Fibroblast of lung (primary cell): ENCODE measurements at regions not wholly inside any gene's neighbourhood (a gene's known extent, or its start where the extent isn't known, plus 50 kb on each side); places are given as distances from the start of the nearest gene placed in this dataset.

ENCODE experiments used
- DNase-seq, 2 donors: peaks; one replicate each; pipeline versions ENCODE4 v3.0.0 to v3.0.0-alpha.2; 2010; ENCODE audit warnings: low read depth in 2 of 2
- H2AFZ ChIP-seq: 2 replicates; pipeline ENCODE4 v1.5.1; 2012; ENCODE audit warnings: low read length, control low read depth, inconsistent platforms
- H3K27ac ChIP-seq: 2 replicates; pipeline ENCODE4 v1.5.1; 2011; ENCODE audit warnings: low read length, control low read depth; ENCODE audit not compliant: insufficient read depth
- H3K27me3 ChIP-seq: 2 replicates; pipeline ENCODE4 v1.5.1; 2011; ENCODE audit warnings: mild to moderate bottlenecking, low read length; ENCODE audit not compliant: control insufficient read depth, insufficient read depth
- H3K36me3 ChIP-seq: 2 replicates; pipeline ENCODE4 v1.5.1; 2011; ENCODE audit warnings: low read length; ENCODE audit not compliant: control insufficient read depth, insufficient read depth
- H3K4me1 ChIP-seq: 2 replicates; pipeline ENCODE4 v1.5.1; 2011; ENCODE audit warnings: low read length; ENCODE audit not compliant: control insufficient read depth, insufficient read depth; ENCODE audit errors: extremely low read depth
- H3K4me2 ChIP-seq: 2 replicates; pipeline ENCODE4 v1.5.1; 2011; ENCODE audit warnings: low read length, control low read depth; ENCODE audit not compliant: insufficient read depth; ENCODE audit errors: extremely low read depth
- H3K4me3 ChIP-seq, 4 experiments: fragments of 200-600 bp in 1 of 4; sonication (generic) in 1 of 4; replicated peaks in 1 of 4; 2 replicates each; pipeline ENCODE4 v1.5.1; 2011 to 2016; ENCODE audit warnings: low read length in 4 of 4, low read depth in 3 of 4, mild to moderate bottlenecking in 3 of 4, control low read depth in 2 of 4, inconsistent platforms in 1 of 4, mixed read lengths in 1 of 4; ENCODE audit not compliant: insufficient read depth in 1 of 4; ENCODE audit errors: control extremely low read depth in 1 of 4
- H3K79me2 ChIP-seq: 2 replicates; pipeline ENCODE4 v1.5.1; 2012; ENCODE audit warnings: mild to moderate bottlenecking, low read length, inconsistent platforms; ENCODE audit not compliant: control insufficient read depth, insufficient read depth
- H3K9ac ChIP-seq: 2 replicates; pipeline ENCODE4 v1.5.1; 2011; ENCODE audit warnings: mild to moderate bottlenecking, low read length, control low read depth; ENCODE audit not compliant: insufficient read depth
- H3K9me3 ChIP-seq: 2 replicates; pipeline ENCODE4 v1.5.1; 2012; ENCODE audit warnings: low read depth, low read length; ENCODE audit not compliant: control insufficient read depth, insufficient read depth
- H4K20me1 ChIP-seq: 2 replicates; pipeline ENCODE4 v1.5.1; 2011; ENCODE audit warnings: low read length; ENCODE audit not compliant: control insufficient read depth, insufficient read depth; ENCODE audit errors: extremely low read depth
- EZH2 ChIP-seq: IDR thresholded peaks from 2 replicates; pipeline ENCODE4 v1.5.1; 2012; ENCODE audit warnings: low read length, control low read depth, mild to moderate bottlenecking; ENCODE audit errors: missing control alignments
- TF ChIP-seq, protein P1 (sequence below), 2 donors: IDR thresholded peaks in 1 of 2; conservative IDR thresholded peaks in 1 of 2; 1 replicate in 1 of 2; 2 replicates in 1 of 2; pipeline ENCODE4 v1.5.1; 2011 to 2012; ENCODE audit warnings: low read length in 2 of 2, control low read depth in 1 of 2, inconsistent platforms in 1 of 2, low read depth in 1 of 2, mild to moderate bottlenecking in 1 of 2

DNA sequence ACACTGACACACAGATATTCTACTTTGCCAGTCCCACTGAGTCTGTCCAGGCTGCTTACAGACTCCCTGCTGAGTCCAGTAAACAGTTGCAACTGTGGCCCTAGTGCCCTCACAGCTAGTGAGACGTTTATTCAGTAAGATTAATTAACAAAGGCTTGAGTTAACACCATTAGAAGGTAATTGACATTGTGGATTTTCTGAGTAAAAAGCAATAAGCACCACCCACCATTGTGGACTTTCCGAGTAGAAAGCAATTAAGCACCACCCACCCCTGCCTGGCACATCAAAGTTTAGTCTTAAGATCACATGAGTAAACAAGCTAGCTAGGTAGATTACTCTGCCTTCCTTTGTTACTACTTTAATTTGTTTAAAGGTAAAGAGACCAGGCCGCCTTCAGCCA is 408.6 kb upstream of the IMPG1 start:
- no peak for TF ChIP-seq EZH2
- TF ChIP-seq, protein P1, sequence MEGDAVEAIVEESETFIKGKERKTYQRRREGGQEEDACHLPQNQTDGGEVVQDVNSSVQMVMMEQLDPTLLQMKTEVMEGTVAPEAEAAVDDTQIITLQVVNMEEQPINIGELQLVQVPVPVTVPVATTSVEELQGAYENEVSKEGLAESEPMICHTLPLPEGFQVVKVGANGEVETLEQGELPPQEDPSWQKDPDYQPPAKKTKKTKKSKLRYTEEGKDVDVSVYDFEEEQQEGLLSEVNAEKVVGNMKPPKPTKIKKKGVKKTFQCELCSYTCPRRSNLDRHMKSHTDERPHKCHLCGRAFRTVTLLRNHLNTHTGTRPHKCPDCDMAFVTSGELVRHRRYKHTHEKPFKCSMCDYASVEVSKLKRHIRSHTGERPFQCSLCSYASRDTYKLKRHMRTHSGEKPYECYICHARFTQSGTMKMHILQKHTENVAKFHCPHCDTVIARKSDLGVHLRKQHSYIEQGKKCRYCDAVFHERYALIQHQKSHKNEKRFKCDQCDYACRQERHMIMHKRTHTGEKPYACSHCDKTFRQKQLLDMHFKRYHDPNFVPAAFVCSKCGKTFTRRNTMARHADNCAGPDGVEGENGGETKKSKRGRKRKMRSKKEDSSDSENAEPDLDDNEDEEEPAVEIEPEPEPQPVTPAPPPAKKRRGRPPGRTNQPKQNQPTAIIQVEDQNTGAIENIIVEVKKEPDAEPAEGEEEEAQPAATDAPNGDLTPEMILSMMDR (conservative IDR thresholded peaks at IDR 0.05 in 1 of 2, IDR thresholded peaks at IDR 0.05 in 1 of 2; ENCODE audit: low read depth in 1 of 2, low read length in 2 of 2), result no peak
- Histone ChIP-seq H2AFZ (no peak overlapping the region), H3K36me3 (no peaks in the 10 kb centered on the region), H3K4me3 (no peak overlapping the region), H3K9ac (no peak overlapping the region), H3K79me2 (no peaks in the 10 kb centered on the region), H3K9me3 (no peaks in the 10 kb centered on the region), H3K4me2 (no peak overlapping the region), H3K27ac (no peak overlapping the region), H3K4me1 (no peaks in the 10 kb centered on the region), H3K27me3 (no peaks in the 10 kb centered on the region), H4K20me1 (no peaks in the 10 kb centered on the region)
- no peak for DNase-seq

DNA sequence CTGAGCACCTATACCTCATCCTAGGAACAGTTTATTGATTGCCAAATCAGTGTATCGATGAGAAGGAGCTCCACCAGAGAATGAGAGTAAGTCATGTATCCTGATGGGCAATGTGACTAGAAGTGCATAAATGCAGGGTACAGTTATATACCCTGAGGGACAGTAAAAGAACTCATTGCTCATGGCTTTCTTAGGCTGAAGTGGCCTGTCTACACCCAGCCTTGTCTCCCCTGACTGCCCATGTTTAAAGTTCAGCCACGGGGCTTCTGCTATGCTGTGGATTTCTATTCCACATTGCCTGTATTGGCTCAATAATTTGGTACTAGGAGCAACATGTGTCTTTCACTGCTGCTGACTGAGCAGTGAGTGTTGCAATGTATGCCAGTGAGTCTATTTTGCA is 400.4 kb upstream of the IMPG1 start:
- Histone ChIP-seq H3K27ac (no peak overlapping the region), H3K9ac (no peak overlapping the region), H3K4me1 (no peaks in the 10 kb centered on the region), H3K36me3 (no peaks in the 10 kb centered on the region), H3K4me2 (no peak overlapping the region), H2AFZ (no peak overlapping the region), H3K4me3 (no peak overlapping the region), H4K20me1 (no peaks in the 10 kb centered on the region), H3K9me3 (no peaks in the 10 kb centered on the region), H3K27me3 (no peaks in the 10 kb centered on the region), H3K79me2 (no peaks in the 10 kb centered on the region)
- DNase-seq, result no peak
- TF ChIP-seq, protein P1 (conservative IDR thresholded peaks at IDR 0.05 in 1 of 2, IDR thresholded peaks at IDR 0.05 in 1 of 2; ENCODE audit: low read depth in 1 of 2, low read length in 2 of 2), result no peak

DNA sequence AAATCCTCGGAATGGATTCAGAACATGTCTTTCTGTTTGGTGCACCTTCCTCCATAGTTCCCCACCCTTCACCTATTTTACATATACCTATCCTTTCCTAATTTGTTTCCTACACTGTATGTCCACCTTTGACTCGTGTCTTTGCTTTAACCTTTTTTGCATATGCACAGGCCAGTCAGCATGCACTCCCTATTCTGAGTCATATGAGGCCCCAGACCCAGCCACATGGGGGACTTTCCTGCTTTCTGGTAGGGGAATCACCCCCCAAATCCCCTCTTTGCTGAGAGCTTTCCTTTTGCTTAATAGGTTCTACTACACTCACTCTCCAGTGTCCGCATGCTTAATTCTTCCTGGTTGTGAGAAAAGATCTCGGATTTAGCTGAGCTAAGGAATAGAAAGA is 393.8 kb upstream of the IMPG1 start:
- no peak for TF ChIP-seq EZH2
- TF ChIP-seq, protein P1 (conservative IDR thresholded peaks at IDR 0.05 in 1 of 2, IDR thresholded peaks at IDR 0.05 in 1 of 2; ENCODE audit: low read depth in 1 of 2, low read length in 2 of 2), result no peak
- Histone ChIP-seq H3K9me3 (no peaks in the 10 kb centered on the region), H3K4me1 (no peaks in the 10 kb centered on the region), H3K27ac (no peak overlapping the region), H4K20me1 (no peaks in the 10 kb centered on the region), H3K9ac (no peak overlapping the region), H3K4me3 (no peak overlapping the region), H3K79me2 (no peaks in the 10 kb centered on the region), H3K4me2 (no peak overlapping the region), H3K27me3 (no peaks in the 10 kb centered on the region), H3K36me3 (no peaks in the 10 kb centered on the region), H2AFZ (no peak overlapping the region)
- DNase-seq, result no peak
